ENCODE measurements at regions not wholly inside any gene's neighbourhood (a gene's known extent, or its start where the extent isn't known, plus 50 kb on each side); places are given as distances from the start of the nearest gene placed in this dataset.

DNA sequence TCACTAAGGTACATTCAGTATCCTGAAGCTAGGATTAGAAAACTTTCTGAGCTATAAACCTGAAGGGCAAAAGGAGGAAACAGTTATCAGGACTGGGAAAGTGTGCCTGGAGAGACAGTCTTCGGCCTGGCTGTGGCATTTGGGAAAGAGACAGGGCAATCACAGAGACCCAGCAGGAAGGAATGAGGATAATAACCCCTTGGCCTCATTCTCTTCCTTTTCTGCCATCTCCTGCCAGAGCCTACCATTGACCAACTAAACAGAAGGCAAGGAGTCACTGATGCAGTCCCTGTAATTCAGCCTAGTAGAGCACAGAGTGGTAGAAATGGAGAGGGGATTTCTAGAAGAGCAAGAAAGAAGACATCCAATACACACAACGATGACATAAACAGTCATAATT is 359.4 kb downstream of the HDGFL1 start:
- no peak overlapping the region for H3K4me2 ChIP-seq (ENCODE audit: low read length, poor library complexity, severe bottlenecking)
- 64% methylated on average over 2 of the region's 2 CpGs for WGBS
- no peaks in the 10 kb centered on the region for H3K36me3 ChIP-seq (ENCODE audit: control insufficient read depth in 1 of 2, insufficient read depth in 2 of 2, low read depth in 1 of 2, low read length in 2 of 2)
- no peak overlapping the region for H3K9ac ChIP-seq (ENCODE audit: low read length)
- no peak overlapping the region for H3K27ac ChIP-seq (ENCODE audit: low read length, poor library complexity, severe bottlenecking)
- no peak overlapping the region for H2AK5ac ChIP-seq (ENCODE audit: low read length, severe bottlenecking)
- no peak overlapping the region for H3K18ac ChIP-seq (ENCODE audit: low read depth in 1 of 2, low read length in 2 of 2)
- no peak overlapping the region for H4K8ac ChIP-seq (ENCODE audit: low read length)
- H3K14ac ChIP-seq (ENCODE audit: low read length in 2 of 2): no peak overlapping the region
- H3K4me1 ChIP-seq (ENCODE audit: control insufficient read depth, insufficient read depth, low read depth, low read length): no peaks in the 10 kb centered on the region
- H3K23ac ChIP-seq (ENCODE audit: low read length in 2 of 2): no peak overlapping the region
- no peak for DNase-seq
- no peaks in the 10 kb centered on the region for H3K79me1 ChIP-seq (replicated peaks; ENCODE audit: low read length, poor library complexity, severe bottlenecking)
- no peak overlapping the region for H2BK15ac ChIP-seq (ENCODE audit: low read depth, poor library complexity, severe bottlenecking)
- no peak overlapping the region for H3K4ac ChIP-seq (ENCODE audit: low read depth in 1 of 2, low read length in 2 of 2)
- no peak overlapping the region for H3K4me3 ChIP-seq (ENCODE audit: insufficient read depth in 1 of 2, low read depth in 1 of 2, low read length in 2 of 2)
- no peak overlapping the region for H2AFZ ChIP-seq (ENCODE audit: low read depth, low read length)
- no peaks in the 10 kb centered on the region for H3K27me3 ChIP-seq (ENCODE audit: control insufficient read depth in 1 of 2, insufficient read depth in 1 of 2, low read length in 2 of 2)
- peak overlapping the region in 1 of 2 experiments; percentile 20 for H2BK12ac ChIP-seq (ENCODE audit: low read length in 2 of 2)
- H3K9me3 ChIP-seq (ENCODE audit: control insufficient read depth, low read length): no peaks in the 10 kb centered on the region
- no peak overlapping the region for H4K91ac ChIP-seq (ENCODE audit: low read length)
- H2BK120ac ChIP-seq (ENCODE audit: low read depth, low read length): no peak overlapping the region
- H2BK5ac ChIP-seq (ENCODE audit: low read depth, low read length, poor library complexity, severe bottlenecking): no peak overlapping the region

GRCh38 chr6:22929311-22929985 is 360.1 kb downstream of the HDGFL1 start:
- Histone ChIP-seq H3K4me2 (ENCODE audit: low read length, poor library complexity, severe bottlenecking) (no peak overlapping the region), H3K23ac (ENCODE audit: low read length in 2 of 2) (no peak overlapping the region), H3K4me3 (ENCODE audit: insufficient read depth in 1 of 2, low read depth in 1 of 2, low read length in 2 of 2) (no peak overlapping the region), H4K8ac (ENCODE audit: low read length) (no peak overlapping the region), H3K4me1 (ENCODE audit: control insufficient read depth, insufficient read depth, low read depth, low read length) (no peaks in the 10 kb centered on the region), H3K27ac (ENCODE audit: low read length, poor library complexity, severe bottlenecking) (no peak overlapping the region), H2AK5ac (ENCODE audit: low read length, severe bottlenecking) (no peak overlapping the region), H2BK5ac (ENCODE audit: low read depth, low read length, poor library complexity, severe bottlenecking) (no peak overlapping the region), H3K27me3 (ENCODE audit: control insufficient read depth in 1 of 2, insufficient read depth in 1 of 2, low read length in 2 of 2) (no peaks in the 10 kb centered on the region), H2BK12ac (ENCODE audit: low read length in 2 of 2) (peak overlapping the region; percentile 45 to 72), H3K9me3 (ENCODE audit: control insufficient read depth, low read length) (no peaks in the 10 kb centered on the region), H2AFZ (ENCODE audit: low read depth, low read length) (no peak overlapping the region), H3K9ac (ENCODE audit: low read length) (no peak overlapping the region), H3K18ac (ENCODE audit: low read depth in 1 of 2, low read length in 2 of 2) (no peak overlapping the region), H4K91ac (ENCODE audit: low read length) (no peak overlapping the region), H3K4ac (ENCODE audit: low read depth in 1 of 2, low read length in 2 of 2) (no peak overlapping the region), H2BK120ac (ENCODE audit: low read depth, low read length) (no peak overlapping the region), H2BK15ac (ENCODE audit: low read depth, poor library complexity, severe bottlenecking) (no peak overlapping the region), H3K14ac (ENCODE audit: low read length in 2 of 2) (peak overlapping the region in 1 of 2 experiments; percentile 48), H3K36me3 (ENCODE audit: control insufficient read depth in 1 of 2, insufficient read depth in 2 of 2, low read depth in 1 of 2, low read length in 2 of 2) (no peaks in the 10 kb centered on the region), H3K79me1 (replicated peaks; ENCODE audit: low read length, poor library complexity, severe bottlenecking) (no peaks in the 10 kb centered on the region)
- DNase-seq: no peak
- 80% methylated on average over 2 of the region's 4 CpGs for WGBS

- Histone ChIP-seq H2AK5ac (ENCODE audit: low read length, severe bottlenecking) (no peak overlapping the region), H3K9ac (ENCODE audit: low read length) (no peak overlapping the region), H2AFZ (ENCODE audit: low read depth, low read length) (no peak overlapping the region), H3K23ac (ENCODE audit: low read length in 2 of 2) (no peak overlapping the region), H3K14ac (ENCODE audit: low read length in 2 of 2) (no peak overlapping the region), H4K91ac (ENCODE audit: low read length) (no peak overlapping the region), H3K79me1 (replicated peaks; ENCODE audit: low read length, poor library complexity, severe bottlenecking) (no peaks in the 10 kb centered on the region), H3K27ac (ENCODE audit: low read length, poor library complexity, severe bottlenecking) (no peak overlapping the region), H2BK15ac (ENCODE audit: low read depth, poor library complexity, severe bottlenecking) (no peak overlapping the region), H3K27me3 (ENCODE audit: control insufficient read depth in 1 of 2, insufficient read depth in 1 of 2, low read length in 2 of 2) (no peaks in the 10 kb centered on the region), H2BK12ac (ENCODE audit: low read length in 2 of 2) (no peak overlapping the region), H3K9me3 (ENCODE audit: control insufficient read depth, low read length) (no peaks in the 10 kb centered on the region), H2BK120ac (ENCODE audit: low read depth, low read length) (no peak overlapping the region), H3K36me3 (ENCODE audit: control insufficient read depth in 1 of 2, insufficient read depth in 2 of 2, low read depth in 1 of 2, low read length in 2 of 2) (no peaks in the 10 kb centered on the region), H4K8ac (ENCODE audit: low read length) (no peak overlapping the region), H3K4ac (ENCODE audit: low read depth in 1 of 2, low read length in 2 of 2) (no peak overlapping the region), H2BK5ac (ENCODE audit: low read depth, low read length, poor library complexity, severe bottlenecking) (no peak overlapping the region), H3K4me3 (ENCODE audit: insufficient read depth in 1 of 2, low read depth in 1 of 2, low read length in 2 of 2) (peak overlapping the region in 1 of 2 experiments; percentile 3), H3K4me1 (ENCODE audit: control insufficient read depth, insufficient read depth, low read depth, low read length) (no peaks in the 10 kb centered on the region), H3K18ac (ENCODE audit: low read depth in 1 of 2, low read length in 2 of 2) (no peak overlapping the region), H3K4me2 (ENCODE audit: low read length, poor library complexity, severe bottlenecking) (no peak overlapping the region)
- DNase-seq: peak; percentile 16
- WGBS: 76% methylated on average over 6 of the region's 6 CpGs
Measured at GRCh38 chr6:22940581-22941290, 371.4 kb downstream of the HDGFL1 start.

DNA sequence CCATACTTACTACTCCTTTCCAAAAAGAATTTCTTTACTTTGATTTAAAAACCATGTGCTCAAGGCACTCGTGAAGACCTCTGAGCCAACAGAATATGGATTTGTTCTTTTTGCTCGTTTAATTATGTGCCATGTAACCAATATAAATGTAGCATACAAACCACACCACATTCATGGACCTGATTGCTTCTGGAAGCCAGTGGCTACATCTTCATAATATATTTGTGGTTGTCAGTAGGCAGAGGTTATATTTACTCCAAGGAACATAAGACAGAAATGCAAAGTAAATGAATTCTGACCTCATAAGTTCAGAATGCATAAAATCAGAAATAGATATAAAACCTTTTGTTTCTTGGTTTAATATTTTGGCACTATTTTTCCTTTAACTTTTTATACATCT is 373.0 kb downstream of the HDGFL1 start:
- no peak overlapping the region for H2AFZ ChIP-seq (ENCODE audit: low read depth, low read length)
- no peaks in the 10 kb centered on the region for H3K9me3 ChIP-seq (ENCODE audit: control insufficient read depth, low read length)
- H2BK5ac ChIP-seq (ENCODE audit: low read depth, low read length, poor library complexity, severe bottlenecking): no peak overlapping the region
- no peak overlapping the region for H3K4me3 ChIP-seq (ENCODE audit: insufficient read depth in 1 of 2, low read depth in 1 of 2, low read length in 2 of 2)
- H3K14ac ChIP-seq (ENCODE audit: low read length in 2 of 2): no peak overlapping the region
- H3K4ac ChIP-seq (ENCODE audit: low read depth in 1 of 2, low read length in 2 of 2): no peak overlapping the region
- H2BK15ac ChIP-seq (ENCODE audit: low read depth, poor library complexity, severe bottlenecking): no peak overlapping the region
- H3K4me1 ChIP-seq (ENCODE audit: control insufficient read depth, insufficient read depth, low read depth, low read length): no peaks in the 10 kb centered on the region
- H3K18ac ChIP-seq (ENCODE audit: low read depth in 1 of 2, low read length in 2 of 2): no peak overlapping the region
- H3K4me2 ChIP-seq (ENCODE audit: low read length, poor library complexity, severe bottlenecking): no peak overlapping the region
- H3K36me3 ChIP-seq (ENCODE audit: control insufficient read depth in 1 of 2, insufficient read depth in 2 of 2, low read depth in 1 of 2, low read length in 2 of 2): no peaks in the 10 kb centered on the region
- no peak overlapping the region for H3K9ac ChIP-seq (ENCODE audit: low read length)
- 83% methylated on average over 1 of the region's 2 CpGs for WGBS
- H3K27me3 ChIP-seq (ENCODE audit: control insufficient read depth in 1 of 2, insufficient read depth in 1 of 2, low read length in 2 of 2): no peaks in the 10 kb centered on the region
- H2AK5ac ChIP-seq (ENCODE audit: low read length, severe bottlenecking): no peak overlapping the region
- no peak overlapping the region for H2BK120ac ChIP-seq (ENCODE audit: low read depth, low read length)
- no peak overlapping the region for H3K23ac ChIP-seq (ENCODE audit: low read length in 2 of 2)
- no peak overlapping the region for H4K8ac ChIP-seq (ENCODE audit: low read length)
- no peak overlapping the region for H3K27ac ChIP-seq (ENCODE audit: low read length, poor library complexity, severe bottlenecking)
- no peak overlapping the region for H2BK12ac ChIP-seq (ENCODE audit: low read length in 2 of 2)
- H4K91ac ChIP-seq (ENCODE audit: low read length): no peak overlapping the region
- no peak for DNase-seq
- H3K79me1 ChIP-seq (replicated peaks; ENCODE audit: low read length, poor library complexity, severe bottlenecking): no peaks in the 10 kb centered on the region
